ENCODE measurements at regions not wholly inside any gene's neighbourhood (a gene's known extent, or its start where the extent isn't known, plus 50 kb on each side); places are given as distances from the start of the nearest gene placed in this dataset.

DNA sequence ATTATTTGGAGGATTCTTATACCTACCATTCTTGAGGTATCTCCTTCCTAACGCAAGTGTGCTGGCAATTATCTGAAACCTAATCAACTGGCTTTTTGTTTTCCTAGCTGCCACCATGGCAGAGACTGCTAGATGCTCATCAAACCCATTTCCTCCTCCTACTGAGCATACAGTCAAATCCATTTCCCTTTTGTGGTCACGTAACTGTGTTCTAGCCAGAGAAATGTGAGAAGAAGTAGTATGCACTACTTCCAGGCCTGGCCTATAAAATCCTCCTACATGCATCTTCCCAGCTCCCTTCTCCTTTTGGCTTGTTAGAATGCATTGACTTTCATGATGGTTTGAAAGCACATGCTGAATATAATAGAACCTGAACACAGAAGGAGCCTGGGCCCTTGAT, 494.1 kb upstream of the MEIS1 start:
- DNase-seq (ENCODE audit: low read depth in 1 of 2, low spot score in 2 of 2), result no peak
- TF ChIP-seq BRCA1 (IDR thresholded peaks at IDR 0.05; ENCODE audit: low read depth, low read length) (no peak), CHD1 (IDR thresholded peaks at IDR 0.05; ENCODE audit: low read depth, low read length) (no peak), KDM4A (IDR thresholded peaks at IDR 0.05; ENCODE audit: low read depth, low read length, severe bottlenecking) (no peak), KDM5A (IDR thresholded peaks at IDR 0.05; ENCODE audit: low read length) (no peak), TEAD4 (IDR thresholded peaks at IDR 0.05; ENCODE audit: low read depth, low read length) (no peak), NANOG (IDR thresholded peaks at IDR 0.05; ENCODE audit: insufficient read depth, low read depth, low read length, poor library complexity, severe bottlenecking) (no peak), GTF2F1 (IDR thresholded peaks at IDR 0.05; ENCODE audit: borderline replicate concordance, low read depth, low read length) (no peak), BACH1 (IDR thresholded peaks at IDR 0.05; ENCODE audit: low read length) (no peak)
- TF ChIP-seq, protein P1, sequence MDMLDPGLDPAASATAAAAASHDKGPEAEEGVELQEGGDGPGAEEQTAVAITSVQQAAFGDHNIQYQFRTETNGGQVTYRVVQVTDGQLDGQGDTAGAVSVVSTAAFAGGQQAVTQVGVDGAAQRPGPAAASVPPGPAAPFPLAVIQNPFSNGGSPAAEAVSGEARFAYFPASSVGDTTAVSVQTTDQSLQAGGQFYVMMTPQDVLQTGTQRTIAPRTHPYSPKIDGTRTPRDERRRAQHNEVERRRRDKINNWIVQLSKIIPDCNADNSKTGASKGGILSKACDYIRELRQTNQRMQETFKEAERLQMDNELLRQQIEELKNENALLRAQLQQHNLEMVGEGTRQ (IDR thresholded peaks at IDR 0.05; ENCODE audit: low read length), result no peak
- TF ChIP-seq, protein P2, sequence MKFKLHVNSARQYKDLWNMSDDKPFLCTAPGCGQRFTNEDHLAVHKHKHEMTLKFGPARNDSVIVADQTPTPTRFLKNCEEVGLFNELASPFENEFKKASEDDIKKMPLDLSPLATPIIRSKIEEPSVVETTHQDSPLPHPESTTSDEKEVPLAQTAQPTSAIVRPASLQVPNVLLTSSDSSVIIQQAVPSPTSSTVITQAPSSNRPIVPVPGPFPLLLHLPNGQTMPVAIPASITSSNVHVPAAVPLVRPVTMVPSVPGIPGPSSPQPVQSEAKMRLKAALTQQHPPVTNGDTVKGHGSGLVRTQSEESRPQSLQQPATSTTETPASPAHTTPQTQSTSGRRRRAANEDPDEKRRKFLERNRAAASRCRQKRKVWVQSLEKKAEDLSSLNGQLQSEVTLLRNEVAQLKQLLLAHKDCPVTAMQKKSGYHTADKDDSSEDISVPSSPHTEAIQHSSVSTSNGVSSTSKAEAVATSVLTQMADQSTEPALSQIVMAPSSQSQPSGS (IDR thresholded peaks at IDR 0.05; ENCODE audit: low read length), result no peak
- H2BK5ac ChIP-seq (ENCODE audit: low read depth, low read length), result no peak overlapping the region
- no peaks in the 10 kb centered on the region for H3K4me1 ChIP-seq (replicated peaks in 1 of 4; ENCODE audit: control insufficient read depth in 3 of 4, insufficient read depth in 4 of 4, low read length in 3 of 4)
- H4K5ac ChIP-seq (ENCODE audit: insufficient read length, low read depth, low read length), result no peak overlapping the region
- H3K4me2 ChIP-seq (ENCODE audit: insufficient read depth in 1 of 2, low read depth in 2 of 2, low read length in 2 of 2), result no peak overlapping the region
- H2BK120ac ChIP-seq (replicated peaks; ENCODE audit: low read depth, low read length), result no peak overlapping the region
- ChIA-PET CTCF (ENCODE audit: partially characterized antibody) (no interaction called here), POLR2A (ENCODE audit: partially characterized antibody) (no interaction called here)
- no peak overlapping the region for H3K18ac ChIP-seq (ENCODE audit: extremely low read depth, low read length)
- no peak overlapping the region for H3K56ac ChIP-seq (replicated peaks; ENCODE audit: insufficient read length, low read depth, low read length)
- no peak overlapping the region for H3K23ac ChIP-seq (ENCODE audit: insufficient read length)
- no peak overlapping the region for H3K9ac ChIP-seq (replicated peaks in 1 of 4; ENCODE audit: extremely low read depth in 1 of 4, low read depth in 3 of 4, low read length in 3 of 4)
- no peak overlapping the region for H3K4me3 ChIP-seq (ENCODE audit: extremely low read depth in 1 of 4, insufficient read depth in 2 of 4, low read depth in 3 of 4, low read length in 4 of 4)
- no peak overlapping the region for H2BK12ac ChIP-seq (ENCODE audit: low read depth, low read length)
- no peaks in the 10 kb centered on the region for H3K23me2 ChIP-seq (ENCODE audit: low read depth, low read length)
- H4K8ac ChIP-seq (ENCODE audit: extremely low read depth, insufficient read depth, low read length), result no peak overlapping the region
- no peaks in the 10 kb centered on the region for H3K9me3 ChIP-seq (ENCODE audit: insufficient read depth in 2 of 2, low read depth in 1 of 2, low read length in 1 of 2)
- H2AK5ac ChIP-seq (ENCODE audit: low read depth, low read length), result no peak overlapping the region
- no peak overlapping the region for H3K27ac ChIP-seq (ENCODE audit: low read depth, low read length)
- H4K91ac ChIP-seq (replicated peaks; ENCODE audit: insufficient read length, low read length), result no peak overlapping the region
- no peak overlapping the region for H2BK15ac ChIP-seq (ENCODE audit: low read length)
- WGBS, 2 experiments (ENCODE audit: extremely low coverage in 1 of 2, insufficient coverage in 1 of 2, insufficient read length in 1 of 2, insufficient replicate concordance in 2 of 2, low coverage in 1 of 2, low lambda C conversion rate in 2 of 2, missing lambda C conversion rate in 1 of 2), result 95% methylated on average over 2 of the region's 2 CpGs; no CpG with 5 or more reads in 1 of the 2 experiments
- H3K27me3 ChIP-seq (replicated peaks in 1 of 4; ENCODE audit: control insufficient read depth in 3 of 4, extremely low read depth in 1 of 4, insufficient read depth in 3 of 4, low read length in 3 of 4), result no peaks in the 10 kb centered on the region
- no peaks in the 10 kb centered on the region for H3K79me2 ChIP-seq (ENCODE audit: control insufficient read depth in 1 of 2, insufficient read depth in 2 of 2, low read length in 2 of 2)
- no peak overlapping the region for H2BK20ac ChIP-seq (ENCODE audit: low read length)
- no peak overlapping the region for H2AFZ ChIP-seq (ENCODE audit: low read length)
- no peaks in the 10 kb centered on the region for H3K79me1 ChIP-seq (ENCODE audit: low read depth, low read length)
- no peak overlapping the region for H3K14ac ChIP-seq (ENCODE audit: insufficient read length)
- no peaks in the 10 kb centered on the region for H4K20me1 ChIP-seq (replicated peaks in 1 of 2; ENCODE audit: control insufficient read depth in 1 of 2, insufficient read depth in 2 of 2, low read length in 2 of 2)
- FAIRE-seq, result no peak
- no peaks in the 10 kb centered on the region for H3K36me3 ChIP-seq (ENCODE audit: control insufficient read depth in 2 of 4, insufficient read depth in 4 of 4, low read length in 3 of 4)
- no peak overlapping the region for H3K4ac ChIP-seq (replicated peaks; ENCODE audit: insufficient read length, low read depth, low read length)
